SU-DHL-6 (cell line): ENCODE measurements at regions not wholly inside any gene's neighbourhood (a gene's known extent, or its start where the extent isn't known, plus 50 kb on each side); places are given as distances from the start of the nearest gene placed in this dataset.

Source experiments
- H2AFZ ChIP-seq: fragments of 200-600 bp; sonication (generic); 2 replicates; pipeline ENCODE4 v1.6.1; 2014; ENCODE audit warnings: low read depth, mild to moderate bottlenecking, moderate library complexity, mixed read lengths, antibody characterized with exemption, low read length; ENCODE audit not compliant: severe bottlenecking
- H3F3A ChIP-seq: fragments of 200-600 bp; shearing (Covaris generic); 2 replicates; pipeline ENCODE4 v1.6.0; 2016; ENCODE audit warnings: antibody characterized with exemption, mild to moderate bottlenecking; ENCODE audit not compliant: insufficient read depth
- H3K27ac ChIP-seq: fragments of 200-600 bp; sonication (generic); 2 replicates; pipeline ENCODE4 v1.5.1; 2016; ENCODE audit warnings: low read depth, mild to moderate bottlenecking, low read length, moderate library complexity, mixed read lengths
- H3K27me3 ChIP-seq: fragments of 200-600 bp; sonication (generic), shearing (Covaris generic); 2 replicates; pipeline ENCODE4 v1.6.0; 2014; ENCODE audit warnings: mild to moderate bottlenecking, low read length
- H3K36me3 ChIP-seq: fragments of 200-600 bp; sonication (generic); 2 replicates; pipeline ENCODE4 v1.6.1; 2014; ENCODE audit warnings: mild to moderate bottlenecking, low read length, mixed read lengths
- H3K4me2 ChIP-seq: fragments of 300-600, 200-600 bp; shearing (Covaris generic), sonication (generic); 2 replicates; pipeline ENCODE4 v1.6.0; 2014; ENCODE audit warnings: low read length, low read depth, mild to moderate bottlenecking; ENCODE audit not compliant: poor library complexity, severe bottlenecking
- H3K4me3 ChIP-seq: fragments of 200-600 bp; sonication (generic); 2 replicates; pipeline ENCODE4 v1.5.1; 2014; ENCODE audit warnings: antibody characterized with exemption, low read length, mild to moderate bottlenecking, mixed read lengths; ENCODE audit not compliant: insufficient read depth, poor library complexity, severe bottlenecking
- H3K79me2 ChIP-seq: fragments of 200-600 bp; sonication (generic); 2 replicates; pipeline ENCODE4 v1.6.1; 2014; ENCODE audit warnings: mild to moderate bottlenecking, low read length, moderate library complexity; ENCODE audit not compliant: insufficient read depth
- H3K9ac ChIP-seq: fragments of 200-600 bp; sonication (generic); 2 replicates; pipeline ENCODE4 v1.7.0; 2014; ENCODE audit warnings: mild to moderate bottlenecking, low read length
- H3K9me2 ChIP-seq: fragments of 200-600 bp; sonication (generic); replicated peaks from 2 replicates; pipeline ENCODE4 v1.6.1; 2014; ENCODE audit warnings: low read length; ENCODE audit not compliant: insufficient read depth
- H3K9me3 ChIP-seq: fragments of 200-600 bp; sonication (generic); 2 replicates; pipeline ENCODE4 v1.6.1; 2014; ENCODE audit warnings: low read length, mixed read lengths; ENCODE audit not compliant: insufficient read depth
- H4K20me1 ChIP-seq: fragments of 200-600 bp; sonication (generic); 2 replicates; pipeline ENCODE4 v1.6.1; 2014; ENCODE audit warnings: low read depth, mild to moderate bottlenecking, antibody characterized with exemption, low read length, moderate library complexity, mixed read lengths
- EZH2phosphoT487 ChIP-seq: fragments of 200-600 bp; sonication (generic), shearing (Covaris generic); conservative IDR thresholded peaks from 2 replicates; pipeline ENCODE4 v1.6.1; 2018; ENCODE audit warnings: mild to moderate bottlenecking, antibody characterized with exemption, low read length, moderate library complexity, mixed read lengths
- TF ChIP-seq, protein P1 (sequence below): fragments of 200-600 bp; sonication (generic); IDR thresholded peaks from one replicate; pipeline ENCODE4 v1.5.1; 2017; ENCODE audit warnings: antibody characterized with exemption, mild to moderate bottlenecking, low read length, moderate library complexity; ENCODE audit not compliant: insufficient read depth, poor library complexity, severe bottlenecking

DNA sequence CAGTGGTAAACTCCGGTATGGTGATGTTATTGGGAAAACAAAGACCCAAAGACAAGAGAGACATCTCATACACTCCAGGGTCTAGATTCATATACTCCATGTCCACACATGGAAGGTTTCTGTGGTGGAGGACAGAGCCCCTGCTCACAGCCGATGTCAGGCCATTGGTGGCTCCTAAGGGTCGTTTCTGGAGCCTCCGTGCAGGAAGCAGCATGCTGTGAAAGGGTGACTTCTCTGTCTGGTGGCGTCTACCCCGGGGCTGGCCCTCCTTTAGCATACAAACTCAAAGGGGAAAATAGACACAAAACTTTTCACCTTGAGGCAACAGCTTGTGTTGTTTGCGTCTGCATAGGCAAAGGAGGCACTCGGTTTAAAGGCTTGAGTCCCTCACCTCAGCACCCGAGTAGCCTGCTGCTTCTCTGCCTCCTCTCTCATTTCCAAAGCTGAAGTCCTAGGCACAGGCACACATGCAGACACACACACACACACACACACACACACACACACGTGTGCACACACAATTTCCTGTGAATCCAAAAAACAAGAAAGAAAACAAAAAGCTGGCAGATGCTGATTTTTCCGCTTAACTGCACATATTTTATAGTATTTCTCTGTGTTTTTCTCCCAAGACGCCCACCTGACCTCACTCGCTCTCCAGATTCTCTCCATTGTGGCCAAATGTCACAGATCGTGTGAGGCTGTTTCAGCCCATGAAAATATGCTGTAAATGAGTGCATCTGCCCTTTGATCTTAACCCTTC, 601.4 kb upstream of the MGMT start:
- H3K4me3 ChIP-seq, result no peak overlapping the region
- H3K9me3 ChIP-seq, result no peaks in the 10 kb centered on the region
- H3K9ac ChIP-seq, result no peak overlapping the region
- no peaks in the 10 kb centered on the region for H3K27me3 ChIP-seq
- no peaks in the 10 kb centered on the region for H3K9me2 ChIP-seq
- H4K20me1 ChIP-seq, result no peaks in the 10 kb centered on the region
- no peak overlapping the region for H2AFZ ChIP-seq
- no peaks in the 10 kb centered on the region for H3F3A ChIP-seq
- no peaks in the 10 kb centered on the region for H3K36me3 ChIP-seq
- H3K27ac ChIP-seq, result no peak overlapping the region
- no peak for TF ChIP-seq EZH2phosphoT487
- TF ChIP-seq, protein P1, sequence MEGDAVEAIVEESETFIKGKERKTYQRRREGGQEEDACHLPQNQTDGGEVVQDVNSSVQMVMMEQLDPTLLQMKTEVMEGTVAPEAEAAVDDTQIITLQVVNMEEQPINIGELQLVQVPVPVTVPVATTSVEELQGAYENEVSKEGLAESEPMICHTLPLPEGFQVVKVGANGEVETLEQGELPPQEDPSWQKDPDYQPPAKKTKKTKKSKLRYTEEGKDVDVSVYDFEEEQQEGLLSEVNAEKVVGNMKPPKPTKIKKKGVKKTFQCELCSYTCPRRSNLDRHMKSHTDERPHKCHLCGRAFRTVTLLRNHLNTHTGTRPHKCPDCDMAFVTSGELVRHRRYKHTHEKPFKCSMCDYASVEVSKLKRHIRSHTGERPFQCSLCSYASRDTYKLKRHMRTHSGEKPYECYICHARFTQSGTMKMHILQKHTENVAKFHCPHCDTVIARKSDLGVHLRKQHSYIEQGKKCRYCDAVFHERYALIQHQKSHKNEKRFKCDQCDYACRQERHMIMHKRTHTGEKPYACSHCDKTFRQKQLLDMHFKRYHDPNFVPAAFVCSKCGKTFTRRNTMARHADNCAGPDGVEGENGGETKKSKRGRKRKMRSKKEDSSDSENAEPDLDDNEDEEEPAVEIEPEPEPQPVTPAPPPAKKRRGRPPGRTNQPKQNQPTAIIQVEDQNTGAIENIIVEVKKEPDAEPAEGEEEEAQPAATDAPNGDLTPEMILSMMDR, result no peak
- no peak overlapping the region for H3K4me2 ChIP-seq
- H3K79me2 ChIP-seq, result no peaks in the 10 kb centered on the region

DNA sequence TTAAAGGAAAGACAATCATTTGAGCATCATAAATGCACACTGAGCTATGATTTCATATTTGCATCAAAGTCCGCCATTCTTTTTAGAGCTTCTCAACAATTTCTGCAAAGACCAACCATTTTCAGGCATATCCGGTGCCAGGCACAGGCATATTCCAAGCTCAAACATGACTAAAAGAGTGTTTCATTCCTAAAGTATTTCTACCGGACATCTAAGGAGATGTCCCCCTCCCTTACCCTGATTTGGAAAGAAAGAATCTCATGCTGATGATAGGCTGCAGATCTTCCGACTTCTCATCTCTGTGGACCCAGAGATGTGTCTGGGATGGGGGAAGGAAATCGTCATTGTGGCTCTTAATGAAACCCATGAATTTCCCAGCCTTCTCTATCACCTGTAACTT, 600.5 kb upstream of the MGMT start:
- no peaks in the 10 kb centered on the region for H3K79me2 ChIP-seq
- H3K4me3 ChIP-seq, result no peak overlapping the region

DNA sequence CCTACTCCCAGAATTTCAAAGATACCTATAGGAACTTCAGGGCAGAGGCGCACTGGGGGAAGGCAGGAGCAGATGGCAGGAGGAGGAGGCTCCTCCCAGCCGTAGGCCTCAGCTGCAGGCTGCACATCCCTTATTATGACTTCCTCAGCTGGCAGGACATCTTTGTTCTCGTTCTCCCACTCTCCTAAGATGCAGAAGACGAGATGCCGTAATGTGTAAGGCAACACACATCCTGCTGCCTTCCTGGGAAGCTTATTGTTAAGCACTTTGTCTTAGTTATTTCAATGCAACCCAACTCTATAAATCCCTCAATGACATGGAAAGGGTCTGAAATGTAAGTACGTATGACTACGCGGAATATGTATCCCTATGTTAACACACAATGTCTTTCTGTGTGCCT, 599.8 kb upstream of the MGMT start:
- no peak overlapping the region for H3K4me3 ChIP-seq
- no peaks in the 10 kb centered on the region for H3K9me3 ChIP-seq
- H3K36me3 ChIP-seq, result no peaks in the 10 kb centered on the region

More for the DNA sequence above, 600.5 kb upstream of the MGMT start:
- Histone ChIP-seq H3K27ac (no peak overlapping the region), H3K4me2 (no peak overlapping the region), H3K27me3 (no peaks in the 10 kb centered on the region), H2AFZ (no peak overlapping the region), H3K9me2 (no peaks in the 10 kb centered on the region), H3F3A (no peaks in the 10 kb centered on the region), H3K9me3 (no peaks in the 10 kb centered on the region), H3K36me3 (no peaks in the 10 kb centered on the region), H3K9ac (no peak overlapping the region), H4K20me1 (no peaks in the 10 kb centered on the region)
- TF ChIP-seq EZH2phosphoT487, result no peak
- TF ChIP-seq, protein P1, result no peak

More for the DNA sequence above, 599.8 kb upstream of the MGMT start:
- no peaks in the 10 kb centered on the region for H3F3A ChIP-seq
- no peak overlapping the region for H3K4me2 ChIP-seq
- H4K20me1 ChIP-seq, result no peaks in the 10 kb centered on the region
- H3K9me2 ChIP-seq, result no peaks in the 10 kb centered on the region
- no peak overlapping the region for H3K27ac ChIP-seq
- TF ChIP-seq, protein P1, result no peak
- TF ChIP-seq EZH2phosphoT487, result no peak
- H3K27me3 ChIP-seq, result no peaks in the 10 kb centered on the region
- H2AFZ ChIP-seq, result no peak overlapping the region
- H3K9ac ChIP-seq, result no peak overlapping the region
- no peaks in the 10 kb centered on the region for H3K79me2 ChIP-seq
